Vagina (tissue), 2 donors: ENCODE measurements at regions not wholly inside any gene's neighbourhood (a gene's known extent, or its start where the extent isn't known, plus 50 kb on each side); places are given as distances from the start of the nearest gene placed in this dataset.

Experiments
- DNase-seq, 2 donors: peaks; one replicate each; pipeline ENCODE4 v3.0.0-alpha.2; 2017; ENCODE audit errors: extremely low spot score in 2 of 2
- H3K27ac ChIP-seq: fragments of 200-600 bp; sonication (generic); one replicate; pipeline ENCODE4 v1.5.1; 2019
- H3K27me3 ChIP-seq: fragments of 200-600 bp; sonication (generic); one replicate; pipeline ENCODE4 v1.5.1; 2019
- H3K36me3 ChIP-seq, 2 donors: fragments of 200-600 bp; sonication (generic); one replicate each; pipeline ENCODE4 v1.5.1; 2017 to 2019
- H3K4me1 ChIP-seq: fragments of 200-600 bp; sonication (generic); one replicate; pipeline ENCODE4 v1.5.1; 2019
- H3K4me3 ChIP-seq, 2 donors: fragments of 200-600 bp; sonication (generic); 1 replicate in 1 of 2; 2 replicates in 1 of 2; pipeline ENCODE4 v1.5.1; 2016 to 2019
- H3K9me3 ChIP-seq: fragments of 200-600 bp; sonication (generic); one replicate; pipeline ENCODE4 v1.5.1; 2019
- POLR2A ChIP-seq, 2 donors: fragments of 450-650 bp; IDR thresholded peaks; one replicate each; pipeline ENCODE4 v1.6.1; 2017; ENCODE audit warnings: antibody characterized with exemption in 2 of 2, mild to moderate bottlenecking in 2 of 2, moderate library complexity in 2 of 2
- POLR2AphosphoS5 ChIP-seq, 2 donors: sonication (generic); formaldehyde crosslinking; IDR thresholded peaks; one replicate each; pipeline ENCODE4 v1.9.0; 2017; ENCODE audit warnings: antibody characterized with exemption in 2 of 2, mild to moderate bottlenecking in 2 of 2, low read depth in 1 of 2; ENCODE audit not compliant: insufficient read depth in 1 of 2
- intact Hi-C: fragments of 100-400 bp; cut with DNase I; formaldehyde crosslinking; loops from one replicate; pipeline ENCODE4 v1.15.1; 2023
- TF ChIP-seq, protein P1 (sequence below), 3 experiments: fragments of 450-650 bp in 2 of 3; fragments of 200-600 bp in 1 of 3; sonication (generic) in 1 of 3; IDR thresholded peaks; one replicate each; pipeline ENCODE4 v1.5.1; 2017 to 2019; ENCODE audit warnings: antibody characterized with exemption in 3 of 3, mild to moderate bottlenecking in 2 of 3, moderate library complexity in 2 of 3

GRCh38 chr20:51259455-51259854 lies 236.5 kb upstream of the KCNG1 start:
- TF ChIP-seq POLR2AphosphoS5 (IDR thresholded peaks at IDR 0.05; ENCODE audit: insufficient read depth in 1 of 2, low read depth in 1 of 2): no peak
- no peak for TF ChIP-seq POLR2A (IDR thresholded peaks at IDR 0.05)
- TF ChIP-seq, protein P1, sequence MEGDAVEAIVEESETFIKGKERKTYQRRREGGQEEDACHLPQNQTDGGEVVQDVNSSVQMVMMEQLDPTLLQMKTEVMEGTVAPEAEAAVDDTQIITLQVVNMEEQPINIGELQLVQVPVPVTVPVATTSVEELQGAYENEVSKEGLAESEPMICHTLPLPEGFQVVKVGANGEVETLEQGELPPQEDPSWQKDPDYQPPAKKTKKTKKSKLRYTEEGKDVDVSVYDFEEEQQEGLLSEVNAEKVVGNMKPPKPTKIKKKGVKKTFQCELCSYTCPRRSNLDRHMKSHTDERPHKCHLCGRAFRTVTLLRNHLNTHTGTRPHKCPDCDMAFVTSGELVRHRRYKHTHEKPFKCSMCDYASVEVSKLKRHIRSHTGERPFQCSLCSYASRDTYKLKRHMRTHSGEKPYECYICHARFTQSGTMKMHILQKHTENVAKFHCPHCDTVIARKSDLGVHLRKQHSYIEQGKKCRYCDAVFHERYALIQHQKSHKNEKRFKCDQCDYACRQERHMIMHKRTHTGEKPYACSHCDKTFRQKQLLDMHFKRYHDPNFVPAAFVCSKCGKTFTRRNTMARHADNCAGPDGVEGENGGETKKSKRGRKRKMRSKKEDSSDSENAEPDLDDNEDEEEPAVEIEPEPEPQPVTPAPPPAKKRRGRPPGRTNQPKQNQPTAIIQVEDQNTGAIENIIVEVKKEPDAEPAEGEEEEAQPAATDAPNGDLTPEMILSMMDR (IDR thresholded peaks at IDR 0.05): no peak
- no peak overlapping the region for H3K27ac ChIP-seq
- no peaks in the 10 kb centered on the region for H3K9me3 ChIP-seq
- intact Hi-C loops: no loop called here
- no peaks in the 10 kb centered on the region for H3K36me3 ChIP-seq
- no peak for DNase-seq
- no peaks in the 10 kb centered on the region for H3K4me1 ChIP-seq
- no peak overlapping the region for H3K4me3 ChIP-seq
- no peaks in the 10 kb centered on the region for H3K27me3 ChIP-seq

DNA sequence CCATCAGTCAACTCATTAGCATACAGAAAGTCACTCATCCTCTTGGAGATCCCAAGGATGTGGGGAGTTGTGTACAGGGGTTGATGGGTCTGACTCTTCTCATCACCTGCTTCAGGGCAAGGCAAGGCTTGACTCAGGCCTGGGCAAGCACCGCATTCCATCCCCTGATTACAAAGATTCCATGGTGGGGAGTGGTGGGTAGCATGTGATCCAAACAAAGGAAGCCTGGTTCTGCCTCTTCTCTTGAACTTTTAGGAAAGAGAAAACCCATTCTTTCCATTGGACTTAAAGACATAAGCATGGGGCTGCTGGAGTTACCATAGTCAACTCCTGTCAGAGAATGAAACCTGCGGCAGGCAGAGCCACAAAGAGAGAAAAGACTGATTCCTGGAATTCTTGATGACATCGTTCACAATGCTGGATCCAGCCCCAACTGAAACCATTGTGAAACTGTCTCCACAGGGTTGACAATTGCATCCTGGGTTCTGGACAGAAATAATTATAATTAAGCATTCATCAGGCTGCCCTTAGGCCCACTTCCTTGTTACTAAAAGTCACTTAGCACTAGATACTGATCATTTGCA lies 235.8 kb upstream of the KCNG1 start:
- intact Hi-C loops: no loop called here
- Histone ChIP-seq H3K4me1 (no peaks in the 10 kb centered on the region), H3K9me3 (no peaks in the 10 kb centered on the region), H3K27me3 (no peaks in the 10 kb centered on the region), H3K36me3 (no peaks in the 10 kb centered on the region), H3K27ac (no peak overlapping the region), H3K4me3 (no peak overlapping the region)
- TF ChIP-seq POLR2AphosphoS5 (IDR thresholded peaks at IDR 0.05; ENCODE audit: insufficient read depth in 1 of 2, low read depth in 1 of 2) (no peak), POLR2A (IDR thresholded peaks at IDR 0.05) (no peak)
- TF ChIP-seq, protein P1 (IDR thresholded peaks at IDR 0.05): no peak
- no peak for DNase-seq

DNA sequence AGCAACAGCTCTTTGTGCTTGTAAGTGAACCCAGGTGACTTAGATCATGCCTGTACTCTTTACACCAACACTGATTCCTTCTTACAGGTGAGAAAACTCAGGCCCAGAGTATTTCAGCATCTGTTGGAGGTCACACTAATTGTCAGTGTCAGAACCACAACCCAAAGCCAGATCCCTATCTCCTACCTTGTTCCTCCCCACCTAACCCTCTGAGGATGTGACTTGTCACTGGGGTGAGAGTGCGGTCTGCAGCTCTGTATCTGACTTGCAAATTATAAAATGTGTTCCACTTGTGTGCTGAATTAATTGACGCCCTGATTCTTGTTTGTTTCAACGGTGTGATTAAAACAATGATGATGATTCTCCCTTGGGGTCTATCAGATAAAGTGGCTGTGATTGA lies 232.5 kb upstream of the KCNG1 start:
- no peaks in the 10 kb centered on the region for H3K9me3 ChIP-seq
- intact Hi-C loops: no loop called here
- no peaks in the 10 kb centered on the region for H3K4me1 ChIP-seq
- no peak for DNase-seq
- H3K36me3 ChIP-seq: no peaks in the 10 kb centered on the region
- TF ChIP-seq POLR2AphosphoS5 (IDR thresholded peaks at IDR 0.05; ENCODE audit: insufficient read depth in 1 of 2, low read depth in 1 of 2) (no peak), POLR2A (IDR thresholded peaks at IDR 0.05) (no peak)
- TF ChIP-seq, protein P1 (IDR thresholded peaks at IDR 0.05): no peak
- no peaks in the 10 kb centered on the region for H3K27me3 ChIP-seq
- H3K27ac ChIP-seq: no peak overlapping the region
- no peak overlapping the region for H3K4me3 ChIP-seq

- no peaks in the 10 kb centered on the region for H3K36me3 ChIP-seq
- TF ChIP-seq POLR2A (IDR thresholded peaks at IDR 0.05) (no peak), POLR2AphosphoS5 (IDR thresholded peaks at IDR 0.05; ENCODE audit: insufficient read depth in 1 of 2, low read depth in 1 of 2) (no peak)
- TF ChIP-seq, protein P1 (IDR thresholded peaks at IDR 0.05): no peak
Measured at GRCh38 chr20:51253280-51253679, 230.4 kb upstream of the KCNG1 start.

GRCh38 chr20:51249781-51250180 lies 226.9 kb upstream of the KCNG1 start:
- intact Hi-C loops: no loop called here

More at GRCh38 chr20:51253280-51253679, 230.4 kb upstream of the KCNG1 start:
- DNase-seq: no peak
- H3K4me3 ChIP-seq: no peak overlapping the region
- no peaks in the 10 kb centered on the region for H3K4me1 ChIP-seq
- no peaks in the 10 kb centered on the region for H3K27me3 ChIP-seq
- no peaks in the 10 kb centered on the region for H3K9me3 ChIP-seq
- no peak overlapping the region for H3K27ac ChIP-seq
- intact Hi-C loops: no loop called here

More at GRCh38 chr20:51249781-51250180, 226.9 kb upstream of the KCNG1 start:
- Histone ChIP-seq H3K27me3 (no peaks in the 10 kb centered on the region), H3K9me3 (no peaks in the 10 kb centered on the region), H3K4me3 (no peak overlapping the region), H3K4me1 (no peaks in the 10 kb centered on the region), H3K27ac (no peak overlapping the region), H3K36me3 (no peaks in the 10 kb centered on the region)
- TF ChIP-seq, protein P1 (IDR thresholded peaks at IDR 0.05): no peak
- TF ChIP-seq POLR2A (IDR thresholded peaks at IDR 0.05): no peak
- TF ChIP-seq POLR2AphosphoS5 (IDR thresholded peaks at IDR 0.05; ENCODE audit: insufficient read depth in 1 of 2, low read depth in 1 of 2): no peak
- no peak for DNase-seq
